GM19463 (cell line): ENCODE measurements at regions not wholly inside any gene's neighbourhood (a gene's known extent, or its start where the extent isn't known, plus 50 kb on each side); places are given as distances from the start of the nearest gene placed in this dataset.
"Not testable (repeated sequence)": the region's sequence is repeated elsewhere in the genome, so short reads cannot be mapped to it uniquely, and the experiment has no call there.

Experiments
- ATAC-seq: cut with Tn5 transposase; IDR thresholded peaks from one replicate; pipeline ENCODE4 v1.9.1; 2021; ENCODE audit warnings: mild to moderate bottlenecking, moderate library complexity; ENCODE audit not compliant: unreplicated experiment

DNA sequence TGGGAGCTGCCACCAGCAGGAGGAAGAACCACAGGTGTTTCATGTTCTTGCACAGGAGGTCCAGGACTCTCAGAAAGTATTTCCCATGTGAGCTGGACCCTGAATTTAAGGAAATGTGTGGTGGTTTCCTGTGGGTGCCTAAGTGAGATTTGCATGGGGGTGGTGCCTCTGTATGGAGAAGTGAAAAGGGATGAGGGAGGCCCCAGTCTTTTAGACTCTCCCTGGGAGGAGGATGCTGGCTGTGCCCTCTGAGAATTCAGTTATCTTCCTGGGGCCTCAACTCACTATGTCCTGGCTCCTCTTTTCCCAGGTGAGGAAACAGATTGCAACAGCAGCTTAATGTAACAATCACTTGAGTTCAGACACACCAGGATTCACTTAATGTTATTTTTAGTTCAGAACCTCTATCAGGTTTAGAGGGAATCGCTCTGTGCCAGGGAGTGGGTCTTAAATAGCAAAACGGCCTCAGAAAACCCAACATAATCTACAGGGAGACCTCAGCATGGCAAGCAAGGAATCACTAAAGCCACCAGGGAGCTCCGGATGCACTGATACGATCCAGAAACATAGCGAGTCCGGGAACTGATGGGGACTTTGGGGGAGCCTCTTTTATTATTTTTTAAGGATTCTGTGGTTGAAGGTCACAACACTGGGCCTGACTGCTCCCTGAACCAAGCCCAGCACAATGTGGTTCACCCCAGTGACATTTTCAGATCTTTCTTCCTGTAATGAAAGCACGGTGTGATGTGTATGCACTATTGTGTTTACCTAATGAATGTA lies 823.5 kb downstream of the TMEM121 start:
- not testable (repeated sequence) for ATAC-seq

DNA sequence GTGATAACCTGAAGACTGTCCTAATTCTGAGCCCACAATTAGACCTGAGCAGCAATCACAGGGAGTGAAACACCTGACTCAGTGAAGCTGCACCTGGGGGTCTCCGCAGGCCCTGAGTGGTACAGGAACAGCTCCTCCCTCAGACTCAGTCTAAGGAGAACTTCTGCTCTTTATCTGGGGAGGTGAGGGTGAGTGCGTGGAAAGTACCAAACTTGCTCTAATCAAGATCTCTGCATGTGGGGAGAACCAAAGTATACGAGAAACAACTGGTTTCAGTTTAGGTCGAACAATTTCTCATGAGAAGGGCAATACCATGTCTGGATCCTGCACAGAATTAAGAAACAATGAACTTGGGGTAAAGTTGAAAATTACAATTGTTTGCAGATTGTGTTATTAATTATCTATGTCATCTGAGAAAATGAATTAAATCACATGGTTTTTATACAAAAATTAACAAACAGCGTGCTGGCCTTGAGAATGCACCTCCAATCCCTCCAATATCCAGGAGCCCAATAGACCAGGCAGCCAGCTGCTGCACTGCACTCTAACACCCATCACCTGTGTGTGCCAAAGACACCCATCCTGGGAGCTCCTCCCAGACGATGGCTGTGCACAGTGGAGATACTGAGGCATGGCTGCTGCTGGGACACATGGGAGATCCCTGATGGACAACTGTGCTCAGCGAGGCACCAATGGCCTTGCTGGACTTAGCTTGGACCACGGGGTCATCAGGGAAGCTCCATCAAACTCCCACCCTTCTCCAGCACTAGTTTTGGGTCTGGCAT lies 828.8 kb downstream of the TMEM121 start:
- not testable (repeated sequence) for ATAC-seq

- ATAC-seq, result not testable (repeated sequence)
These were observed 829.7 kb downstream of the TMEM121 start for GRCh38 chr14:106355881-106356642.

GRCh38 chr14:106356643-106356930 lies 830.2 kb downstream of the TMEM121 start:
- not testable (repeated sequence) for ATAC-seq

DNA sequence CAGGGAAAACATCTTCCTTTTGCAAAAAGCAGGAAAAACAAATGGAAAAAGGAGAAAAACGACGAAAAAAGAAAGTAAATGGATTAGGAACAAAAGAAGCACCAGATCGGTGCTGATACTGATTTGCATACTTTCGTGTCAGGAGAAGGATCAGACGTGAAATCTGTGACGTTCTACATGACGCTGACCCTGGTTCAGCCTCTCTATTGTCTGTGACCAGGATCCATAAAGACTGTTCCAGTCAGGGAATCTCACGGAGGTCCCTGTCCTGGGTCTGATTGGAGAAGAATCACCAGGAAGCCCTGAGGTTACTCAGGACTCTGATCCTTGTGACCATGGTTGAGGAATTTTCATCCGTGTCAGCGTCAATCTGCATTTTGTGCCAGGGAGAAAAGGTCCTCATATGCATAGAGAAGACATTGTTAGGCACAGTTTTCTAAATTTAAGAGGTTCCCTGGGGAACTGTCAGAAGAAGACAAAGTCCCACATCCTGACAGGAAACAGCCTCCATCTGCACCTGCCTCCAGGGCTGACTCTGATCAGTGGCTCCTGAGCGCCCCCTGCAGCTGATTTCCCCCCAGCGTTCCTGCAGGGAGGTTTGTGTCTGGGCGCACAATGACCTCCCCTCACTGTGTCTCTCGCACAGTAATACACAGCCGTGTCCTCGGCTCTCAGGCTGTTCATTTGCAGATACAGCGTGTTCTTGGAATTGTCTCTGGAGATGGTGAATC lies 832.9 kb downstream of the TMEM121 start:
- not testable (repeated sequence) for ATAC-seq

DNA sequence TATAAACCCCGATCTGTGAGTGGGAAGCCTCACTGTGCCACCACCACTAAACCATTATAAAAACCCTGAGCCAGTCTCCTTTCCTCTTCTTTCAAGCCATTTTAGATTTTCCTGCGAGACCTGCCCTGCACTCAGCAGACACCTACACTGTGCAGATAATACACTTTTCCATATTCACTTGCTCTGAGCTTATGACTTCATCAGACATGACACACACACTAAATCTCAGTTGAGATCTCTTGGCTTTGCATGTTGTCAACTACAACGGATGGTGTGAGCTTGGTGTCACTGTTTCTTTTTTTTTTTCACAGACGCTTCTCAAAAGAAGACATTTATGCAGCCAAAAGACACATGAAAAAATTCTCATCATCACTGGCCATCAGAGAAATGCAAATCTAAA lies 839.0 kb downstream of the TMEM121 start:
- ATAC-seq, result not testable (repeated sequence)

- not testable (repeated sequence) for ATAC-seq
These were observed 839.5 kb downstream of the TMEM121 start for GRCh38 chr14:106365894-106366293.

DNA sequence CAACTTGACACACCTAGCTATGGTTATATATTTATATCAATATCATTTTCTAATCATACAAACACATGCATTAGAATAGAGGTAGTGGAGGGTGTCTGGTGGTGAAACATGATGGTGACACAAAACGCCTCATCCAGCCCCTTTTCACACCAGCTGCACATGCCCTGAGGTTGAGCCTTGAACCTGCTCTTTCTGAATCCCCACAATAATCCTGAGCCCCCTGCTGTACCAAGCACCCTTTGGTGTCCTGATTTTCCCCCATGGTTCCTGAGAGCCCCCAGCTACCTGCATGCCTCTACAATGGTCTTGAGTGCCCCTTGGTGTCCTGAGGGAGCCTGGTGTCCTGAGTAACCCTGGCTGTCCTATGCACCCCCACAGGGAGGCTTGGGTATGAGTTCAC lies 840.6 kb downstream of the TMEM121 start:
- not testable (repeated sequence) for ATAC-seq

DNA sequence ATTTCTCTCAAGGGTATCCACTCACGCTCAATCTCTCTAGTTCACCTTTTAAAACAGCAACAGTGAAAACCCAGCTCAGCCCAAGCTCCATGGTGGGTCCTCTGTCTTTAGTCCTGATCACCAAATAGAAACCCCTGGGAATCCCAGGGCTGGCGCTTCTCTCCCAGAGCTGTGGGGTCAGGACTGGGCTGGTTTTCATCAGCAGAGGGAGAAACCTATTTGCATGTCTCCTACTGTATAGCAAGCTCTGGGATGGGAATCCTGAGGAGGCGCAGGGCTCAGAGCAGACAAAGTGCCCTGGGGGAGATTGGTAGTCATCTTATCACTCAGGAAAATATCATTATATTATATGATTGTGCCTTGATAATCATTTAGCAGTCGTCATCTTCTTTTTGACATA lies 843.1 kb downstream of the TMEM121 start:
- not testable (repeated sequence) for ATAC-seq

DNA sequence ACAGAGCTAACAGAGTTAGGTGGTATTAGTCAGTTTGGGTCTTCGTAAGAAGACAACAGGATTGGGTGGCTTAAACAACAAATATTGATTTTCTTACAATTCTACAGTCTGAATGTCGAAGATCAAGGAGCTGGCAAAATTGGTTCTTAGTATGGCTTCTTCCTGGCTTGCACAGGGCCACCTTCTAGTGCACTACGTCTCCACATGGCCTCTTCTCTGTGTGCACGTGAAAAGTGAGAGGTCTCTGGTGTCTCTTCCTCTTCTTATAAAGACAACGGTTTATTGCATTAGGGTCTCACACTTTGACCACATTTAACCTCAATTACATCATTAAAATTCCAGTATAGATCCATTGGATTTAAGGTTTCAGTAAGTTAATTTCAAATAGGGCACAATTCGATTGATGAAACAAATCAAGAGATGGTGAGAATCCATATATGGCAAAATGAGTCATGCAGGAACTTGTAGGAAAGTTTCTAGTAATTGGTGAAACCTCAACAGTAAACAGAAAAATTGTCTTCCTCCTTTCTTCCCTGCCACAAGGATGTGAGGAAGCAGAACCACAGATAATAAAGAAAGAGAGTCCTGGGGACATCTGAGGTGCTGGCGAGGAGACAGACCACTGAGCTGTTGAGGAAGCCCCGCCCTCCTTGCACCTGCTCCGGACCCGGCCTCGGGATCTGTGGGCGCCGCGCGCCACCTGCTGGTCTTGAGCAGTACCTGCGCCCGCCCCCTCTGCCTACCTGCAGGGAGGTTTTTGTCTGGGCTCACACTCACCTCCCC lies 846.7 kb downstream of the TMEM121 start:
- ATAC-seq, result peak; percentile 70

DNA sequence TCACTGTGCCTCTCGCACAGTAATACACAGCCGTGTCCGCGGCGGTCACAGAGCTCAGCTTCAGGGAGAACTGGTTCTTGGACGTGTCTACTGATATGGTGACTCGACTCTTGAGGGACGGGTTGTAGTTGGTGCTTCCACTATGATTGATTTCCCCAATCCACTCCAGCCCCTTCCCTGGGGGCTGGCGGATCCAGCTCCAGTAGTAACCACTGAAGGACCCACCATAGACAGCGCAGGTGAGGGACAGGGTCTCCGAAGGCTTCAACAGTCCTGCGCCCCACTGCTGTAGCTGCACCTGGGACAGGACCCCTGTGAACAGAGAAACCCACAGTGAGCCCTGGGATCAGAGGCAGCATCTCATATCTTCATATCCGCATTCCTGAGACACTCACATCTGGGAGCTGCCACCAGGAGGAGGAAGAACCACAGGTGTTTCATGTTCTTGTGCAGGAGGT lies 847.3 kb downstream of the TMEM121 start:
- not testable (repeated sequence) for ATAC-seq

GRCh38 chr14:106377432-106377831 lies 851.0 kb downstream of the TMEM121 start:
- ATAC-seq, result no peak

- no peak for ATAC-seq
These were observed 851.8 kb downstream of the TMEM121 start for GRCh38 chr14:106378191-106378590.

DNA sequence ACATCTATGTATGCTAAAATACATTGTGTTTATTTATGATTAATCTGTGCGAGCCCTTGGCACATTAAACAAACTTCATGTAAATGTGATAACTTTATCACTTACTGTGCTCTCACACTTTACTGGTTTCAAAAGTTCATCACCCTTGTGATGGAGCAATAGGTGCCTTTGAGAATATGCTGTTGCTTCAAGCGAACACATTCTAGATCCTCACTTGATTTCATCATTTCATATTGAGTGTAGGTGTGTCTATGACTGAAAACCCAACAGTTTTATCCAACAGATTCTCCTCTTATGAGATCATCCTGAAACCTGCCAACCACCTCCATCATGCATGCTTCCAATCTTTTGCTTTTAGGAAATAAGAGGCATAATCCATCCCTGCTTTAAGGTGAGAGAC lies 854.4 kb downstream of the TMEM121 start:
- no peak for ATAC-seq

- not testable (repeated sequence) for ATAC-seq
These were observed 862.8 kb downstream of the TMEM121 start for GRCh38 chr14:106389186-106389585.

- no peak for ATAC-seq
These were observed 864.0 kb downstream of the TMEM121 start for GRCh38 chr14:106390401-106390800.

DNA sequence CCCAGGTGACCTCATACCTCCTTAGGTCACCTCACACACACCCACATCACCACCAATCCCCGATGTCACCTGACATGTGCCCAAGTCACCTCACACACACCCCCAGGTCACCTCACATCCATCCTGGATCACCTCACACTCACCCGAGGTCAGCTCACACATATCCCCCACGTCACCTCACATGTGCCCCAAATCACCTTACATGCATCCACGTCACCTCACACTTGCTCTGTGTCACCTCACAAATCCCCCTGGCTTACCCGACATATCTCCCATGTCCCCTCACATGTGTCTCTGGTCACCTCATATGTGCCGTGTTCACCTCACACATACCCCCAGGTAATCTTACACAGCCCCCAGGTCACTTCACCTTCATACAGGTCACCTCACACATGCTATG lies 864.6 kb downstream of the TMEM121 start:
- ATAC-seq, result no peak

DNA sequence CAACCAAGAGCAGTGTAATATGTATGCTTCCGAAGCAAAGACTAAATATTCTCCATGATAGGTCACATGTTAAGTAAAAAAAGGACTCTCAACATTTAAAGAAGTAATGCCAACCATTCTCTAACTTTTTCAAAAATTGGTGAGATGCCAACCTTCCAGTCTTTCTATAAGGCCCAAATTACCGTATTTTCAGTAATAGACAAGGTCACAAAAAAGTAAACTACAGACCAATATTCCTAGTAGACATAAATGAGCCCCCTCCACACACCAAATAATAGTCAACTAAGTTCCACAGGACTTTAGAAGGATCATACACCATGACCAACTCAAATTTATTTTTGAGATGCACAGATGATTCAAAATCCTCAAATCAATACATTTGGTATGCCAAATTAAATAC lies 867.4 kb downstream of the TMEM121 start:
- no peak for ATAC-seq

- ATAC-seq, result no peak
These were observed 869.2 kb downstream of the TMEM121 start for GRCh38 chr14:106395456-106396050.

GRCh38 chr14:106396999-106397398 lies 870.6 kb downstream of the TMEM121 start:
- no peak for ATAC-seq
